Tibial artery (tissue), 4 donors: ENCODE measurements at regions not wholly inside any gene's neighbourhood (a gene's known extent, or its start where the extent isn't known, plus 50 kb on each side); places are given as distances from the start of the nearest gene placed in this dataset.

Source experiments
- DNase-seq, 2 donors: peaks; one replicate each; pipeline ENCODE4 v3.0.0-alpha.2; 2019
- H3K27ac ChIP-seq, 2 donors: fragments of 200-600 bp; sonication (generic) in 1 of 2; 1 replicate in 1 of 2; 2 replicates in 1 of 2; pipeline ENCODE4 v1.5.1; 2018 to 2019; ENCODE audit warnings: mild to moderate bottlenecking in 1 of 2
- H3K27me3 ChIP-seq, 2 donors: fragments of 200-600 bp; sonication (generic) in 1 of 2; one replicate each; pipeline versions ENCODE4 v1.5.1 to v1.6.0; 2016 to 2019
- H3K36me3 ChIP-seq, 3 donors: fragments of 200-600 bp; sonication (generic) in 2 of 3; one replicate each; pipeline ENCODE4 v1.5.1; 2016 to 2019; ENCODE audit warnings: mild to moderate bottlenecking in 2 of 3
- H3K4me1 ChIP-seq, 4 donors: fragments of 200-600 bp; sonication (generic) in 2 of 4; 1 replicate in 3 of 4; 2 replicates in 1 of 4; pipeline ENCODE4 v1.5.1; 2016 to 2019
- H3K4me3 ChIP-seq, 2 donors: fragments of 200-600 bp; sonication (generic) in 1 of 2; 1 replicate in 1 of 2; 2 replicates in 1 of 2; pipeline ENCODE4 v1.5.1; 2018 to 2019; ENCODE audit warnings: mild to moderate bottlenecking in 2 of 2
- H3K9me3 ChIP-seq, 3 donors: fragments of 200-600 bp; sonication (generic) in 1 of 3; one replicate each; pipeline ENCODE4 v1.5.1; 2016 to 2019
- intact Hi-C: fragments of 100-400 bp; cut with DNase I; formaldehyde crosslinking; loops from one replicate; pipeline ENCODE4 v1.15.0; 2023; ENCODE audit warnings: low total_unique reads
- TF ChIP-seq, protein P1 (sequence below), 2 experiments: fragments of 200-600 bp in 1 of 2; fragments of 450-650 bp in 1 of 2; IDR thresholded peaks; one replicate each; pipeline ENCODE4 v1.5.1; 2017 to 2019; ENCODE audit warnings: antibody characterized with exemption in 2 of 2, mild to moderate bottlenecking in 1 of 2, moderate library complexity in 1 of 2

DNA sequence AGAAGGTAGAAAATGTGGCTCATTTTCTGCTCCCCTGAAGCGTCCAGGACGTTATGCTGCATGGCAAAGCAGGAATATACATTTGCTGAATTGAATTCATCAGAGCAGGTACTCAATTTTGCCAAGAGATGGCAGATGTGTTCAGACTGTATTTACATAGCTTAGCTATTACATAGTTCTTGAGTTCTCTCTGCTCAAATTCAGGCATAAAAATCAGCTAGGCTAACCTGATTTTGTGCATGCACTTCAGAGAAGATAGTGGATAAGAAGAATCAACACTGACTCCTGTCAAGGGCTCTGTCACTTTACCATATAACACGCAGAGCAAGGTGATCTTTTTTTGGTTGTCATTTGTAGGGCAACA, 209.2 kb upstream of the FAM3C start:
- no peaks in the 10 kb centered on the region for H3K9me3 ChIP-seq
- H3K27ac ChIP-seq, result no peak overlapping the region
- no peaks in the 10 kb centered on the region for H3K4me1 ChIP-seq
- no peaks in the 10 kb centered on the region for H3K36me3 ChIP-seq
- DNase-seq, result no peak
- TF ChIP-seq, protein P1, sequence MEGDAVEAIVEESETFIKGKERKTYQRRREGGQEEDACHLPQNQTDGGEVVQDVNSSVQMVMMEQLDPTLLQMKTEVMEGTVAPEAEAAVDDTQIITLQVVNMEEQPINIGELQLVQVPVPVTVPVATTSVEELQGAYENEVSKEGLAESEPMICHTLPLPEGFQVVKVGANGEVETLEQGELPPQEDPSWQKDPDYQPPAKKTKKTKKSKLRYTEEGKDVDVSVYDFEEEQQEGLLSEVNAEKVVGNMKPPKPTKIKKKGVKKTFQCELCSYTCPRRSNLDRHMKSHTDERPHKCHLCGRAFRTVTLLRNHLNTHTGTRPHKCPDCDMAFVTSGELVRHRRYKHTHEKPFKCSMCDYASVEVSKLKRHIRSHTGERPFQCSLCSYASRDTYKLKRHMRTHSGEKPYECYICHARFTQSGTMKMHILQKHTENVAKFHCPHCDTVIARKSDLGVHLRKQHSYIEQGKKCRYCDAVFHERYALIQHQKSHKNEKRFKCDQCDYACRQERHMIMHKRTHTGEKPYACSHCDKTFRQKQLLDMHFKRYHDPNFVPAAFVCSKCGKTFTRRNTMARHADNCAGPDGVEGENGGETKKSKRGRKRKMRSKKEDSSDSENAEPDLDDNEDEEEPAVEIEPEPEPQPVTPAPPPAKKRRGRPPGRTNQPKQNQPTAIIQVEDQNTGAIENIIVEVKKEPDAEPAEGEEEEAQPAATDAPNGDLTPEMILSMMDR (IDR thresholded peaks at IDR 0.05), result no peak
- no peaks in the 10 kb centered on the region for H3K27me3 ChIP-seq
- no peak overlapping the region for H3K4me3 ChIP-seq
- intact Hi-C loops, result no loop called here

DNA sequence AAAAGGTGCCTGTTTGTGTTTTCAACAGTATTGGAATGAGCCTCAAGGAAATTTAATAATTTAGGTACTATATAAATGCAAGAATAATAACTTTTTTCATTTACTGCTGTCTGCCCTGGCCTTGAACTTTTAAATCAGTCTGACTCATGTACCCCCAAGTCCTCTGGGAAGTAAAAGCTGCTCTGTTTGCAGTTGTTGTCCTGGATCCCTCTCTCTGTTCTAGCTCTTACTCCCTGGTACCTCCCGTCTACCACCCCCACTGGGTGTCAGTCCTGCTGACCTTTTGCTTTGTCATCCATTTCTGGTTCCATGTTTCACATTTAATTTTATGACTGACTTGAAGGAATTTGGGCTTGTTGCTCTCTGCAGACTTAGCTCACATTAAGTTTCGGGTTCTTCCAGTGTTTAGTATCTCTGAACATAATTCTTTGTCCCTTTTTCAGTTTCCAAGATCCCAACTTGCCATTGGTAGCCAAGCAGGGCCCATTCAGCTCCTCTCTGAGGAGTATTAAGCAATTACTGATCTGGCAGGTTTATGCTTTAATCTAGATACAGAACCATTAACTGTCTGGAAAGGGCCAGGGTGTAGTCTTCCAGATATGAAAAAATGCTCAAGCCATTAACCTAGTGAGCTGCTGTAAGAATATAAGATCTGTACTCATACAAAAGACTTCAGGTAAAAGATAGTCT, 208.7 kb upstream of the FAM3C start:
- H3K27ac ChIP-seq, result no peak overlapping the region

DNA sequence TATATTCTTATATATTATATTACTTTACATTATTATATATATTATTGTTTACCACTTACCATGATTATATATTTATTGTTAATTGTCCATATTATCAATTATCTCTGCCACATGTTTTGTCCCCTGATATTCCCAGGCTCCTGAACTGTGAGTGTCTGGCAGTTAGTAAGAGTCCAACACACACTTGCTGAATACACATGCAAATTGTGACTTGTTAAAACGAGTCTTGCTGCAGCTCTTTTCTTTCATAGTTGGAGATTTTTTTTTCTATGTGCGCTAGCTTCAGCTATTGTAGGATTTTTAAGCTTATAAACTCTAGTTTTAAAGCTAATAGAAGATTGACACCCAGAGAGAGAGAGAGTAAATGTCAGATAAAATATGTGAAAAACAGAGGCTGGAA, 207.8 kb upstream of the FAM3C start:
- H3K36me3 ChIP-seq, result no peaks in the 10 kb centered on the region
- TF ChIP-seq, protein P1 (IDR thresholded peaks at IDR 0.05), result no peak
- H3K9me3 ChIP-seq, result no peaks in the 10 kb centered on the region
- H3K27ac ChIP-seq, result no peak overlapping the region
- no peak for DNase-seq
- no peaks in the 10 kb centered on the region for H3K27me3 ChIP-seq
- no peak overlapping the region for H3K4me3 ChIP-seq
- intact Hi-C loops, result no loop called here
- no peaks in the 10 kb centered on the region for H3K4me1 ChIP-seq

More for the DNA sequence above, 208.7 kb upstream of the FAM3C start:
- TF ChIP-seq, protein P1 (IDR thresholded peaks at IDR 0.05), result no peak
- H3K27me3 ChIP-seq, result no peaks in the 10 kb centered on the region
- no peaks in the 10 kb centered on the region for H3K9me3 ChIP-seq
- intact Hi-C loops, result no loop called here
- H3K36me3 ChIP-seq, result no peaks in the 10 kb centered on the region
- H3K4me3 ChIP-seq, result no peak overlapping the region
- no peak for DNase-seq
- H3K4me1 ChIP-seq, result no peaks in the 10 kb centered on the region

DNA sequence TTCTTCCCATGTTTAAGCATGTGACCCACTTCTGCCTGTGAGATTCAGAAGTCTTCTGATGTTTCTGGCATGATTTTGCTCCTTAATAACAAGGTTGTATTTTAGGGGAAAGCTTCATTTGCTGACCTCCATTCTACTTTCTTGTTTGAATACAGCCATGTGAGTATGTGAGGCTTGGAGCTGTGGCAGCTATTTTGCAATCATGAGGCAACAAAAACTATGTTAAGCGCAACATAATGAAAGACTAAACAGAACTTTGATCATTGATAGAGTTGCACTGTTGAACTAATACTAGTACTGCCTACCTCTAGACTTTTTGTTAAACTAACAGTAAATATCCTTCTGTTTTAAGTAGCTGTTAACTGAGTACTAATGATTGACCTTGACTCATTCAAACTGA, 203.8 kb upstream of the FAM3C start:
- Histone ChIP-seq H3K27ac (no peak overlapping the region), H3K36me3 (no peaks in the 10 kb centered on the region), H3K4me3 (no peak overlapping the region), H3K9me3 (no peaks in the 10 kb centered on the region), H3K4me1 (no peaks in the 10 kb centered on the region), H3K27me3 (no peaks in the 10 kb centered on the region)
- TF ChIP-seq, protein P1 (IDR thresholded peaks at IDR 0.05), result no peak
- DNase-seq, result no peak
- intact Hi-C loops, result no loop called here

DNA sequence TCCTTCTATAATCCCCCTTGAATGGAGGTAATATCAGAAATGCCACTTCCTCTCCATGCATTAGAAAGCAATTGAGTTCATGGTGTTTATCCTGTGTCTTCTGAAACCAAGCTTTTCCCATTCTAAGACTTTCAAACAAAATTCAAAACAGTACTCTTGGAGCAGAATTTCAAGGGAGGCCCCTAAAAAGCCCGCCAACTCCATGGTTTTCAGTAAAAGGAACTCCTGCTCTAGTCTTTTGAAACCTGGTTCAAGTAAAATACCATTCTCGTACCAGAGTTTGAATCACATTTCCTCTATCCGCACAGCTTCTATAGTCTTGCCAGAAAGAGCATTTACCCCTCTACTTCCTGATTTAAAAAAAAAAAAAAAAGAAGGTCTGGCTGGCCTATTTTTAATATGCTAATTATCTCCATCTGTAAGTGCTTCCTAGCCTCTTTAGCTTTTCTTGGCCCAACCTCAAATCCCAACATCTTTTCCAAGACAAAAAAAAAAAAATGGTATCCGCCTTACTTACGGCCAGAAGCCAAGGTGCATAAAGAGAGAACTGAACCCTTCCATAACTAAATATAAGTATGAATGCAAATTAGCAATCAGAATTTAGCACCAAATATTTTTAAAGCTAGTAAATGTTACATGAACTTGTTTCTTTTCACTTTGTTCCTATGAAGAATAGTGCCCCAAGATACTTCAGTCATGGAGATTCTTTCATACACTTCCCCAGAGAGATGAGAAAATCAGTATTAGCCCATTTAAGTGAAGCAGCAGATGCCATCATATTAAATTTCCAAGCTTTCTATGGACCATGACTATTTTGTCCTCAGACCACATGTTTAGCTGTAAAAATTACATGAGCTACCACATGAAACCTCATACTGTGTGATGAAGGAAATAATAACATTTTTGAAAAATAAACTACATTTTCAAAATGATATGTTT, 199.9 kb upstream of the FAM3C start:
- intact Hi-C loops, result no loop called here
- TF ChIP-seq, protein P1 (IDR thresholded peaks at IDR 0.05), result no peak
- Histone ChIP-seq H3K27me3 (no peaks in the 10 kb centered on the region), H3K27ac (no peak overlapping the region), H3K4me1 (no peaks in the 10 kb centered on the region), H3K9me3 (no peaks in the 10 kb centered on the region), H3K4me3 (no peak overlapping the region), H3K36me3 (no peaks in the 10 kb centered on the region)
- DNase-seq, result no peak
